GM21381 (cell line): ENCODE measurements at regions not wholly inside any gene's neighbourhood (a gene's known extent, or its start where the extent isn't known, plus 50 kb on each side); places are given as distances from the start of the nearest gene placed in this dataset.

Source experiments
- ATAC-seq: cut with Tn5 transposase; IDR thresholded peaks from one replicate; pipeline ENCODE4 v1.9.1; 2021; ENCODE audit warnings: mild to moderate bottlenecking, moderate library complexity; ENCODE audit not compliant: unreplicated experiment

- no peak for ATAC-seq
Observed at GRCh38 chr12:124504273-124505000, 63.0 kb downstream of the NCOR2 start.

GRCh38 chr12:124503305-124503704 is 64.1 kb downstream of the NCOR2 start:
- ATAC-seq: no peak

GRCh38 chr12:124502379-124502778 is 65.0 kb downstream of the NCOR2 start:
- ATAC-seq: no peak

GRCh38 chr12:124501827-124502226 is 65.6 kb downstream of the NCOR2 start:
- no peak for ATAC-seq

- no peak for ATAC-seq
Observed at GRCh38 chr12:124501112-124501561, 66.3 kb downstream of the NCOR2 start.

- ATAC-seq: no peak
Observed at GRCh38 chr12:124499898-124500244, 67.5 kb downstream of the NCOR2 start.

GRCh38 chr12:124499190-124499753 is 68.1 kb downstream of the NCOR2 start:
- no peak for ATAC-seq

- ATAC-seq: no peak
Observed at GRCh38 chr12:124498275-124499189, 68.9 kb downstream of the NCOR2 start.

- ATAC-seq: no peak
Observed at GRCh38 chr12:124497658-124498057, 69.8 kb downstream of the NCOR2 start.

GRCh38 chr12:124497039-124497438 is 70.4 kb downstream of the NCOR2 start:
- no peak for ATAC-seq

GRCh38 chr12:124496584-124496983 is 70.8 kb downstream of the NCOR2 start:
- ATAC-seq: no peak

GRCh38 chr12:124495194-124495983 is 72.0 kb downstream of the NCOR2 start:
- ATAC-seq: no peak

- ATAC-seq: no peak
Observed at GRCh38 chr12:124494751-124495129, 72.7 kb downstream of the NCOR2 start.

GRCh38 chr12:124493809-124494750 is 73.3 kb downstream of the NCOR2 start:
- peak; percentile 92 for ATAC-seq

- ATAC-seq: no peak
Observed at GRCh38 chr12:124492879-124493808, 74.3 kb downstream of the NCOR2 start.

GRCh38 chr12:124491856-124492420 is 75.5 kb downstream of the NCOR2 start:
- no peak for ATAC-seq

GRCh38 chr12:124491310-124491709 is 76.1 kb downstream of the NCOR2 start:
- ATAC-seq: no peak

GRCh38 chr12:124490584-124491305 is 76.7 kb downstream of the NCOR2 start:
- no peak for ATAC-seq
